H1 (cell line): ENCODE measurements at regions not wholly inside any gene's neighbourhood (a gene's known extent, or its start where the extent isn't known, plus 50 kb on each side); places are given as distances from the start of the nearest gene placed in this dataset.

ENCODE experiments used
- CTCF ChIA-PET: fragments of 300-600 bp; sonication (Branson Sonifier 250); formaldehyde crosslinking; loops from one replicate; lab custom pipeline; 2021; ENCODE audit not compliant: partially characterized antibody; lab: Charles Lee
- POLR2A ChIA-PET: fragments of 300-600 bp; sonication (Branson Sonifier 250); formaldehyde crosslinking; loops from one replicate; lab custom pipeline; 2021; ENCODE audit warnings: inconsistent platforms; ENCODE audit not compliant: partially characterized antibody; lab: Charles Lee
- DNase-seq, 2 experiments: peaks; one replicate each; pipeline versions ENCODE4 v3.0.0 to v3.0.0-alpha.2; 2010 to 2022; ENCODE audit warnings: low spot score in 2 of 2, low read depth in 1 of 2, mixed read lengths in 1 of 2
- FAIRE-seq: peaks from 2 replicates; lab custom pipeline; 2011; peaks lifted over from hg19 to GRCh38; lab: Jason Lieb, UNC
- H2AFZ ChIP-seq: 2 replicates; pipeline ENCODE4 v1.8.1; 2012; ENCODE audit warnings: low read length, inconsistent platforms
- H2AK5ac ChIP-seq: 2 replicates; pipeline ENCODE4 v1.6.1; 2013; ENCODE audit warnings: low read depth, low read length
- H2BK120ac ChIP-seq: replicated peaks from 2 replicates; pipeline ENCODE3; 2013; ENCODE audit warnings: low read depth, low read length, inconsistent platforms
- H2BK12ac ChIP-seq: 2 replicates; pipeline ENCODE4 v1.6.1; 2013; ENCODE audit warnings: low read depth, low read length
- H2BK15ac ChIP-seq: 2 replicates; pipeline ENCODE4 v1.6.1; 2013; ENCODE audit warnings: low read length
- H2BK20ac ChIP-seq: 2 replicates; pipeline ENCODE4 v1.6.1; 2013; ENCODE audit warnings: low read length
- H2BK5ac ChIP-seq: 2 replicates; pipeline ENCODE4 v1.6.1; 2013; ENCODE audit warnings: low read depth, low read length
- H3K14ac ChIP-seq: 2 replicates; pipeline ENCODE4 v1.6.1; 2013; ENCODE audit warnings: inconsistent platforms; ENCODE audit not compliant: insufficient read length
- H3K18ac ChIP-seq: 2 replicates; pipeline ENCODE4 v1.6.1; 2013; ENCODE audit warnings: low read length; ENCODE audit errors: extremely low read depth
- H3K23ac ChIP-seq: 2 replicates; pipeline ENCODE4 v1.6.1; 2013; ENCODE audit warnings: inconsistent platforms; ENCODE audit not compliant: insufficient read length
- H3K23me2 ChIP-seq: 2 replicates; pipeline ENCODE4 v1.6.1; 2013; ENCODE audit warnings: low read depth, low read length
- H3K27ac ChIP-seq: 2 replicates; pipeline ENCODE4 v1.6.1; 2011; ENCODE audit warnings: low read depth, low read length, inconsistent platforms
- H3K27me3 ChIP-seq, 4 experiments: replicated peaks in 1 of 4; 1 replicate in 1 of 4; 2 replicates in 3 of 4; pipeline versions ENCODE4 v1.6.1 to v1.8.1; 2011 to 2013; ENCODE audit warnings: low read length in 3 of 4, mild to moderate bottlenecking in 3 of 4, inconsistent platforms in 2 of 4, mixed read lengths in 2 of 4, moderate library complexity in 1 of 4; ENCODE audit not compliant: control insufficient read depth in 3 of 4, insufficient read depth in 3 of 4; ENCODE audit errors: extremely low read depth in 1 of 4
- H3K36me3 ChIP-seq, 4 experiments: 2 replicates each; pipeline versions ENCODE4 v1.6.1 to v1.8.1; 2011 to 2013; ENCODE audit warnings: mild to moderate bottlenecking in 4 of 4, low read length in 3 of 4, moderate library complexity in 2 of 4, control low read depth in 1 of 4, inconsistent platforms in 1 of 4; ENCODE audit not compliant: insufficient read depth in 4 of 4, control insufficient read depth in 2 of 4
- H3K4ac ChIP-seq: replicated peaks from 2 replicates; pipeline ENCODE3; 2013; ENCODE audit warnings: low read length, low read depth, mixed read lengths, inconsistent platforms; ENCODE audit not compliant: insufficient read length
- H3K4me1 ChIP-seq, 4 experiments: replicated peaks in 1 of 4; 1 replicate in 1 of 4; 2 replicates in 3 of 4; pipeline versions ENCODE4 v1.6.1 to v1.8.1; 2011 to 2013; ENCODE audit warnings: low read length in 3 of 4, inconsistent platforms in 2 of 4, mixed read lengths in 1 of 4; ENCODE audit not compliant: insufficient read depth in 4 of 4, control insufficient read depth in 3 of 4
- H3K4me2 ChIP-seq, 2 experiments: 2 replicates each; pipeline versions ENCODE4 v1.6.1 to v1.8.1; 2011 to 2013; ENCODE audit warnings: low read depth in 2 of 2, low read length in 2 of 2, control low read depth in 1 of 2, inconsistent platforms in 1 of 2, mild to moderate bottlenecking in 1 of 2; ENCODE audit not compliant: insufficient read depth in 1 of 2
- H3K4me3 ChIP-seq, 4 experiments: fragments of 200-600, 300-600 bp in 1 of 4; sonication (generic), shearing (Covaris generic), sonication (Bioruptor Twin) in 1 of 4; 2 replicates each; pipeline versions ENCODE4 v1.5.1 to v1.8.1; 2011 to 2016; ENCODE audit warnings: low read length in 4 of 4, low read depth in 3 of 4, control low read depth in 2 of 4, inconsistent platforms in 2 of 4, mild to moderate bottlenecking in 2 of 4, mixed read lengths in 1 of 4, moderate library complexity in 1 of 4; ENCODE audit not compliant: insufficient read depth in 2 of 4; ENCODE audit errors: extremely low read depth in 1 of 4
- H3K56ac ChIP-seq: replicated peaks from 2 replicates; pipeline ENCODE3; 2013; ENCODE audit warnings: low read depth, mild to moderate bottlenecking, mixed read lengths, low read length, inconsistent platforms; ENCODE audit not compliant: insufficient read length
- H3K79me1 ChIP-seq: 2 replicates; pipeline ENCODE4 v1.6.1; 2013; ENCODE audit warnings: low read depth, low read length, control low read depth
- H3K79me2 ChIP-seq, 2 experiments: 2 replicates each; pipeline versions ENCODE4 v1.6.1 to v1.8.1; 2012 to 2013; ENCODE audit warnings: low read length in 2 of 2, mild to moderate bottlenecking in 2 of 2, inconsistent platforms in 1 of 2; ENCODE audit not compliant: insufficient read depth in 2 of 2, control insufficient read depth in 1 of 2
- H3K9ac ChIP-seq, 4 experiments: replicated peaks in 1 of 4; 1 replicate in 1 of 4; 2 replicates in 3 of 4; pipeline versions ENCODE4 v1.6.1 to v1.8.1; 2011 to 2013; ENCODE audit warnings: low read depth in 3 of 4, low read length in 3 of 4, control low read depth in 2 of 4, mild to moderate bottlenecking in 2 of 4, moderate library complexity in 2 of 4, inconsistent platforms in 1 of 4; ENCODE audit errors: extremely low read depth in 1 of 4
- H3K9me3 ChIP-seq, 2 experiments: 2 replicates each; pipeline versions ENCODE4 v1.6.1 to v1.8.1; 2012 to 2013; ENCODE audit warnings: mild to moderate bottlenecking in 2 of 2, moderate library complexity in 2 of 2, control low read depth in 1 of 2, inconsistent platforms in 1 of 2, low read depth in 1 of 2, low read length in 1 of 2, mixed read lengths in 1 of 2; ENCODE audit not compliant: insufficient read depth in 2 of 2
- H4K20me1 ChIP-seq, 2 experiments: replicated peaks in 1 of 2; 2 replicates each; pipeline versions ENCODE3 to v1.8.1; 2011 to 2013; ENCODE audit warnings: inconsistent platforms in 2 of 2, low read length in 2 of 2, mild to moderate bottlenecking in 1 of 2; ENCODE audit not compliant: insufficient read depth in 2 of 2, control insufficient read depth in 1 of 2
- H4K5ac ChIP-seq: 2 replicates; pipeline ENCODE4 v1.6.1; 2013; ENCODE audit warnings: low read length, low read depth, mixed read lengths, inconsistent platforms; ENCODE audit not compliant: insufficient read length
- H4K8ac ChIP-seq: 2 replicates; pipeline ENCODE4 v1.8.0; 2013; ENCODE audit warnings: mild to moderate bottlenecking, moderate library complexity, low read length, inconsistent platforms; ENCODE audit not compliant: insufficient read depth; ENCODE audit errors: extremely low read depth
- H4K91ac ChIP-seq: replicated peaks from 2 replicates; pipeline ENCODE3; 2013; ENCODE audit warnings: low read length, mixed read lengths, inconsistent platforms; ENCODE audit not compliant: insufficient read length
- CBX5 ChIP-seq: fragments of 300-800, 300-1000 bp; sonication (generic); IDR thresholded peaks from 2 replicates; pipeline ENCODE4 v1.7.1; 2016; ENCODE audit warnings: antibody characterized with exemption, low read length, low read depth
- CBX8 ChIP-seq: fragments of 300-800, 300-1000 bp; sonication (generic); IDR thresholded peaks from 2 replicates; pipeline ENCODE4 v1.7.1; 2016; ENCODE audit warnings: low read depth, low read length, borderline replicate concordance
- CEBPB ChIP-seq: IDR thresholded peaks from 2 replicates; pipeline ENCODE4 v1.6.1; 2012; ENCODE audit warnings: low read depth, low read length
- CTBP2 ChIP-seq: IDR thresholded peaks from 2 replicates; pipeline ENCODE4 v1.7.0; 2011; ENCODE audit warnings: borderline replicate concordance, mild to moderate bottlenecking, moderate library complexity, mixed read lengths, low read length; ENCODE audit not compliant: insufficient read depth, insufficient read length
- KDM1A ChIP-seq: fragments of 200-600, 300-600 bp; sonication (generic); IDR thresholded peaks from 2 replicates; pipeline ENCODE4 v1.7.1; 2016; ENCODE audit warnings: mild to moderate bottlenecking, low read length, borderline replicate concordance
- NRF1 ChIP-seq: IDR thresholded peaks from 2 replicates; pipeline ENCODE4 v1.6.1; 2011; ENCODE audit warnings: mild to moderate bottlenecking, low read depth, low read length, improper control_type of control experiment
- RAD21 ChIP-seq, 2 experiments: IDR thresholded peaks in 1 of 2; conservative IDR thresholded peaks in 1 of 2; 2 replicates each; pipeline ENCODE4 v1.6.1; 2011; ENCODE audit warnings: low read depth in 2 of 2, low read length in 2 of 2, improper control_type of control experiment in 1 of 2, inconsistent platforms in 1 of 2, mild to moderate bottlenecking in 1 of 2, moderate library complexity in 1 of 2
- SAP30 ChIP-seq: fragments of 300-600 bp; sonication (generic); IDR thresholded peaks from 2 replicates; pipeline ENCODE4 v1.7.1; 2012; ENCODE audit warnings: low read length, moderate library complexity, mild to moderate bottlenecking, inconsistent platforms; ENCODE audit not compliant: insufficient read depth, insufficient replicate concordance
- TF ChIP-seq, protein P1 (sequence below): IDR thresholded peaks from 2 replicates; pipeline ENCODE4 v1.6.1; 2012; ENCODE audit warnings: low read length, inconsistent platforms
- TF ChIP-seq, protein P2 (sequence below), 3 experiments: IDR thresholded peaks; 1 replicate in 2 of 3; 2 replicates in 1 of 3; pipeline versions ENCODE4 v1.5.1 to v1.6.1; 2011; ENCODE audit warnings: low read length in 3 of 3, mild to moderate bottlenecking in 3 of 3, inconsistent platforms in 2 of 3, low read depth in 1 of 3, moderate library complexity in 1 of 3; ENCODE audit not compliant: insufficient read depth in 1 of 3; ENCODE audit errors: control extremely low read depth in 1 of 3

DNA sequence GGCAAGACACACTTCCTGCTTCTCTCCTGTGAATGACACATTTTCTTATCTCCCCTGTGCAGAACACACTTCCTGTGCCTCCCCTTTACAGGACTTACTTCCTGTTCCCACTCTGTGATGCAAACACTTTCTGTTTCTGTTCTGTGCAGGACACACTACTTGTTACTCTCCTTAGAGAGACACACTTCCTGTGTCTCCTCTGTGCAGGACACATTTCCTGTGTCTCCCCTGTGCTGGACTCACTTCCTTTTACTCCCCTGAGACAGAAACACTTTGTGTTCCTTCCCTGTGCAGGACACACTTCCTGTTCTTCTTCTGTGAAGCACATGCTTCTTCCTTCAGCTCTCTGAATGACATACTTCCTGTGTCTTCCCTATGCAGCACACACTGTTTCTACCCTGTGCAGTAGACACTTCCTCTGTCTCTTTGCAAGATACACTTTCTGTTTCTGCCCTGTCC lies 485.4 kb upstream of the USP9Y start:
- Histone ChIP-seq H3K18ac (no peak overlapping the region), H3K23ac (no peak overlapping the region), H2AK5ac (no peak overlapping the region), H2BK20ac (no peak overlapping the region), H3K27me3 (no peaks in the 10 kb centered on the region), H3K4me2 (no peak overlapping the region), H4K5ac (no peak overlapping the region), H2BK15ac (no peak overlapping the region), H3K4me1 (no peaks in the 10 kb centered on the region), H4K91ac (no peak overlapping the region), H3K4me3 (no peak overlapping the region), H2BK5ac (no peak overlapping the region), H3K23me2 (no peaks in the 10 kb centered on the region), H3K36me3 (no peaks in the 10 kb centered on the region), H3K14ac (no peak overlapping the region), H3K4ac (no peak overlapping the region), H2AFZ (no peak overlapping the region), H2BK12ac (no peak overlapping the region), H4K8ac (no peak overlapping the region), H4K20me1 (no peaks in the 10 kb centered on the region), H3K79me2 (no peaks in the 10 kb centered on the region), H2BK120ac (no peak overlapping the region), H3K27ac (no peak overlapping the region), H3K56ac (no peak overlapping the region), H3K79me1 (no peaks in the 10 kb centered on the region), H3K9ac (no peak overlapping the region), H3K9me3 (peaks cover 9 to 53% of the 10 kb centered on the region in 2 experiments; a peak in 3 of 4 replicates)
- no peak for DNase-seq
- FAIRE-seq = no peak
- ChIA-PET CTCF (no interaction called here), POLR2A (no interaction called here)
- no peak for TF ChIP-seq CBX5
- TF ChIP-seq, protein P1, sequence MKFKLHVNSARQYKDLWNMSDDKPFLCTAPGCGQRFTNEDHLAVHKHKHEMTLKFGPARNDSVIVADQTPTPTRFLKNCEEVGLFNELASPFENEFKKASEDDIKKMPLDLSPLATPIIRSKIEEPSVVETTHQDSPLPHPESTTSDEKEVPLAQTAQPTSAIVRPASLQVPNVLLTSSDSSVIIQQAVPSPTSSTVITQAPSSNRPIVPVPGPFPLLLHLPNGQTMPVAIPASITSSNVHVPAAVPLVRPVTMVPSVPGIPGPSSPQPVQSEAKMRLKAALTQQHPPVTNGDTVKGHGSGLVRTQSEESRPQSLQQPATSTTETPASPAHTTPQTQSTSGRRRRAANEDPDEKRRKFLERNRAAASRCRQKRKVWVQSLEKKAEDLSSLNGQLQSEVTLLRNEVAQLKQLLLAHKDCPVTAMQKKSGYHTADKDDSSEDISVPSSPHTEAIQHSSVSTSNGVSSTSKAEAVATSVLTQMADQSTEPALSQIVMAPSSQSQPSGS = no peak
- TF ChIP-seq KDM1A = no peak
- TF ChIP-seq, protein P2, sequence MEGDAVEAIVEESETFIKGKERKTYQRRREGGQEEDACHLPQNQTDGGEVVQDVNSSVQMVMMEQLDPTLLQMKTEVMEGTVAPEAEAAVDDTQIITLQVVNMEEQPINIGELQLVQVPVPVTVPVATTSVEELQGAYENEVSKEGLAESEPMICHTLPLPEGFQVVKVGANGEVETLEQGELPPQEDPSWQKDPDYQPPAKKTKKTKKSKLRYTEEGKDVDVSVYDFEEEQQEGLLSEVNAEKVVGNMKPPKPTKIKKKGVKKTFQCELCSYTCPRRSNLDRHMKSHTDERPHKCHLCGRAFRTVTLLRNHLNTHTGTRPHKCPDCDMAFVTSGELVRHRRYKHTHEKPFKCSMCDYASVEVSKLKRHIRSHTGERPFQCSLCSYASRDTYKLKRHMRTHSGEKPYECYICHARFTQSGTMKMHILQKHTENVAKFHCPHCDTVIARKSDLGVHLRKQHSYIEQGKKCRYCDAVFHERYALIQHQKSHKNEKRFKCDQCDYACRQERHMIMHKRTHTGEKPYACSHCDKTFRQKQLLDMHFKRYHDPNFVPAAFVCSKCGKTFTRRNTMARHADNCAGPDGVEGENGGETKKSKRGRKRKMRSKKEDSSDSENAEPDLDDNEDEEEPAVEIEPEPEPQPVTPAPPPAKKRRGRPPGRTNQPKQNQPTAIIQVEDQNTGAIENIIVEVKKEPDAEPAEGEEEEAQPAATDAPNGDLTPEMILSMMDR (IDR thresholded peaks at IDR 0.05; ENCODE audit: control extremely low read depth in 1 of 3, insufficient read depth in 1 of 3, low read depth in 1 of 3, low read length in 3 of 3) = no peak
- TF ChIP-seq NRF1 = no peak
- no peak for TF ChIP-seq CTBP2
- no peak for TF ChIP-seq CEBPB
- no peak for TF ChIP-seq CBX8
- no peak for TF ChIP-seq SAP30
- no peak for TF ChIP-seq RAD21 (IDR thresholded peaks at IDR 0.05 in 1 of 2, conservative IDR thresholded peaks at IDR 0.05 in 1 of 2; ENCODE audit: low read depth in 2 of 2, low read length in 2 of 2)
